ENCODE measurements at regions not wholly inside any gene's neighbourhood (a gene's known extent, or its start where the extent isn't known, plus 50 kb on each side); places are given as distances from the start of the nearest gene placed in this dataset.

GRCh38 chr6:130624046-130624445, 203.2 kb upstream of the SMLR1 start:
- H3K27me3 ChIP-seq (ENCODE audit: control insufficient read depth in 1 of 2, insufficient read depth in 1 of 2, low read length in 2 of 2), result no peaks in the 10 kb centered on the region
- no peak overlapping the region for H3K23ac ChIP-seq (ENCODE audit: low read length in 2 of 2)
- no peaks in the 10 kb centered on the region for H3K4me1 ChIP-seq (ENCODE audit: control insufficient read depth, insufficient read depth, low read depth, low read length)
- DNase-seq, result peak; percentile 24
- H2BK15ac ChIP-seq (ENCODE audit: low read depth, poor library complexity, severe bottlenecking), result no peak overlapping the region
- no peak overlapping the region for H2AK5ac ChIP-seq (ENCODE audit: low read length, severe bottlenecking)
- no peak overlapping the region for H3K9ac ChIP-seq (ENCODE audit: low read length)
- H2AFZ ChIP-seq (ENCODE audit: low read depth, low read length), result no peak overlapping the region
- no peak overlapping the region for H3K27ac ChIP-seq (ENCODE audit: low read length, poor library complexity, severe bottlenecking)
- no peak overlapping the region for H3K18ac ChIP-seq (ENCODE audit: low read depth in 1 of 2, low read length in 2 of 2)
- H2BK12ac ChIP-seq (ENCODE audit: low read length in 2 of 2), result no peak overlapping the region
- no peak overlapping the region for H2BK120ac ChIP-seq (ENCODE audit: low read depth, low read length)
- peaks cover 6% of the 10 kb centered on the region for H3K9me3 ChIP-seq (ENCODE audit: control insufficient read depth, low read length)
- H4K91ac ChIP-seq (ENCODE audit: low read length), result no peak overlapping the region
- H3K36me3 ChIP-seq (ENCODE audit: control insufficient read depth in 1 of 2, insufficient read depth in 2 of 2, low read depth in 1 of 2, low read length in 2 of 2), result no peaks in the 10 kb centered on the region
- no peaks in the 10 kb centered on the region for H3K79me1 ChIP-seq (replicated peaks; ENCODE audit: low read length, poor library complexity, severe bottlenecking)
- H2BK5ac ChIP-seq (ENCODE audit: low read depth, low read length, poor library complexity, severe bottlenecking), result no peak overlapping the region
- WGBS, result 31% methylated on average over 2 of the region's 2 CpGs
- no peak overlapping the region for H3K4me3 ChIP-seq (ENCODE audit: insufficient read depth in 1 of 2, low read depth in 1 of 2, low read length in 2 of 2)
- H4K8ac ChIP-seq (ENCODE audit: low read length), result no peak overlapping the region
- H3K4ac ChIP-seq (ENCODE audit: low read depth in 1 of 2, low read length in 2 of 2), result no peak overlapping the region
- H3K4me2 ChIP-seq (ENCODE audit: low read length, poor library complexity, severe bottlenecking), result no peak overlapping the region
- H3K14ac ChIP-seq (ENCODE audit: low read length in 2 of 2), result no peak overlapping the region

GRCh38 chr6:130625825-130626527, 201.2 kb upstream of the SMLR1 start:
- 5% methylated on average over 2 of the region's 3 CpGs for WGBS
- Histone ChIP-seq H2AK5ac (ENCODE audit: low read length, severe bottlenecking) (no peak overlapping the region), H3K4ac (ENCODE audit: low read depth in 1 of 2, low read length in 2 of 2) (no peak overlapping the region), H3K27me3 (ENCODE audit: control insufficient read depth in 1 of 2, insufficient read depth in 1 of 2, low read length in 2 of 2) (no peaks in the 10 kb centered on the region), H3K9ac (ENCODE audit: low read length) (peak overlapping the region; percentile 25), H2BK5ac (ENCODE audit: low read depth, low read length, poor library complexity, severe bottlenecking) (no peak overlapping the region), H3K27ac (ENCODE audit: low read length, poor library complexity, severe bottlenecking) (no peak overlapping the region), H3K9me3 (ENCODE audit: control insufficient read depth, low read length) (peaks cover 6% of the 10 kb centered on the region), H2BK120ac (ENCODE audit: low read depth, low read length) (no peak overlapping the region), H3K14ac (ENCODE audit: low read length in 2 of 2) (no peak overlapping the region), H3K36me3 (ENCODE audit: control insufficient read depth in 1 of 2, insufficient read depth in 2 of 2, low read depth in 1 of 2, low read length in 2 of 2) (no peaks in the 10 kb centered on the region), H4K91ac (ENCODE audit: low read length) (no peak overlapping the region), H2BK15ac (ENCODE audit: low read depth, poor library complexity, severe bottlenecking) (no peak overlapping the region), H3K18ac (ENCODE audit: low read depth in 1 of 2, low read length in 2 of 2) (no peak overlapping the region), H2AFZ (ENCODE audit: low read depth, low read length) (no peak overlapping the region), H3K4me3 (ENCODE audit: insufficient read depth in 1 of 2, low read depth in 1 of 2, low read length in 2 of 2) (no peak overlapping the region), H3K4me1 (ENCODE audit: control insufficient read depth, insufficient read depth, low read depth, low read length) (no peaks in the 10 kb centered on the region), H4K8ac (ENCODE audit: low read length) (no peak overlapping the region), H3K4me2 (ENCODE audit: low read length, poor library complexity, severe bottlenecking) (no peak overlapping the region), H3K79me1 (replicated peaks; ENCODE audit: low read length, poor library complexity, severe bottlenecking) (no peaks in the 10 kb centered on the region), H2BK12ac (ENCODE audit: low read length in 2 of 2) (no peak overlapping the region), H3K23ac (ENCODE audit: low read length in 2 of 2) (no peak overlapping the region)
- DNase-seq, result peak; percentile 58

- no peak for DNase-seq
- H3K4me3 ChIP-seq (ENCODE audit: insufficient read depth in 1 of 2, low read depth in 1 of 2, low read length in 2 of 2), result no peak overlapping the region
- no peak overlapping the region for H2AFZ ChIP-seq (ENCODE audit: low read depth, low read length)
- H4K91ac ChIP-seq (ENCODE audit: low read length), result no peak overlapping the region
- no peak overlapping the region for H3K9ac ChIP-seq (ENCODE audit: low read length)
- H3K14ac ChIP-seq (ENCODE audit: low read length in 2 of 2), result no peak overlapping the region
- H3K36me3 ChIP-seq (ENCODE audit: control insufficient read depth in 1 of 2, insufficient read depth in 2 of 2, low read depth in 1 of 2, low read length in 2 of 2), result no peaks in the 10 kb centered on the region
- no peak overlapping the region for H2BK12ac ChIP-seq (ENCODE audit: low read length in 2 of 2)
- H3K79me1 ChIP-seq (replicated peaks; ENCODE audit: low read length, poor library complexity, severe bottlenecking), result no peaks in the 10 kb centered on the region
- no peaks in the 10 kb centered on the region for H3K27me3 ChIP-seq (ENCODE audit: control insufficient read depth in 1 of 2, insufficient read depth in 1 of 2, low read length in 2 of 2)
- H3K9me3 ChIP-seq (ENCODE audit: control insufficient read depth, low read length), result no peaks in the 10 kb centered on the region
- H2BK5ac ChIP-seq (ENCODE audit: low read depth, low read length, poor library complexity, severe bottlenecking), result no peak overlapping the region
- no peak overlapping the region for H3K4ac ChIP-seq (ENCODE audit: low read depth in 1 of 2, low read length in 2 of 2)
- no peak overlapping the region for H3K18ac ChIP-seq (ENCODE audit: low read depth in 1 of 2, low read length in 2 of 2)
- 100% methylated on average over 4 of the region's 4 CpGs for WGBS
- H3K4me2 ChIP-seq (ENCODE audit: low read length, poor library complexity, severe bottlenecking), result no peak overlapping the region
- H2BK15ac ChIP-seq (ENCODE audit: low read depth, poor library complexity, severe bottlenecking), result no peak overlapping the region
- no peak overlapping the region for H4K8ac ChIP-seq (ENCODE audit: low read length)
- H3K27ac ChIP-seq (ENCODE audit: low read length, poor library complexity, severe bottlenecking), result no peak overlapping the region
- no peak overlapping the region for H2BK120ac ChIP-seq (ENCODE audit: low read depth, low read length)
- no peak overlapping the region for H2AK5ac ChIP-seq (ENCODE audit: low read length, severe bottlenecking)
- H3K23ac ChIP-seq (ENCODE audit: low read length in 2 of 2), result no peak overlapping the region
- no peaks in the 10 kb centered on the region for H3K4me1 ChIP-seq (ENCODE audit: control insufficient read depth, insufficient read depth, low read depth, low read length)
These were observed 198.3 kb upstream of the SMLR1 start for GRCh38 chr6:130628862-130629261.

GRCh38 chr6:130629640-130630039, 197.6 kb upstream of the SMLR1 start:
- Histone ChIP-seq H3K23ac (ENCODE audit: low read length in 2 of 2) (no peak overlapping the region), H3K36me3 (ENCODE audit: control insufficient read depth in 1 of 2, insufficient read depth in 2 of 2, low read depth in 1 of 2, low read length in 2 of 2) (no peaks in the 10 kb centered on the region), H3K9me3 (ENCODE audit: control insufficient read depth, low read length) (no peaks in the 10 kb centered on the region), H2BK12ac (ENCODE audit: low read length in 2 of 2) (no peak overlapping the region), H3K4ac (ENCODE audit: low read depth in 1 of 2, low read length in 2 of 2) (no peak overlapping the region), H2BK120ac (ENCODE audit: low read depth, low read length) (no peak overlapping the region), H2BK5ac (ENCODE audit: low read depth, low read length, poor library complexity, severe bottlenecking) (no peak overlapping the region), H3K27me3 (ENCODE audit: control insufficient read depth in 1 of 2, insufficient read depth in 1 of 2, low read length in 2 of 2) (no peaks in the 10 kb centered on the region), H2AK5ac (ENCODE audit: low read length, severe bottlenecking) (no peak overlapping the region), H3K79me1 (replicated peaks; ENCODE audit: low read length, poor library complexity, severe bottlenecking) (no peaks in the 10 kb centered on the region), H3K14ac (ENCODE audit: low read length in 2 of 2) (no peak overlapping the region), H2AFZ (ENCODE audit: low read depth, low read length) (no peak overlapping the region), H4K8ac (ENCODE audit: low read length) (no peak overlapping the region), H3K4me1 (ENCODE audit: control insufficient read depth, insufficient read depth, low read depth, low read length) (no peaks in the 10 kb centered on the region), H3K4me2 (ENCODE audit: low read length, poor library complexity, severe bottlenecking) (no peak overlapping the region), H3K4me3 (ENCODE audit: insufficient read depth in 1 of 2, low read depth in 1 of 2, low read length in 2 of 2) (no peak overlapping the region), H2BK15ac (ENCODE audit: low read depth, poor library complexity, severe bottlenecking) (no peak overlapping the region), H3K9ac (ENCODE audit: low read length) (no peak overlapping the region), H4K91ac (ENCODE audit: low read length) (no peak overlapping the region), H3K27ac (ENCODE audit: low read length, poor library complexity, severe bottlenecking) (no peak overlapping the region), H3K18ac (ENCODE audit: low read depth in 1 of 2, low read length in 2 of 2) (no peak overlapping the region)
- no peak for DNase-seq
